GM12878 (cell line): ENCODE measurements at regions not wholly inside any gene's neighbourhood (a gene's known extent, or its start where the extent isn't known, plus 50 kb on each side); places are given as distances from the start of the nearest gene placed in this dataset.

Source experiments
- ATAC-seq: fragments of 200-7000 bp; cut with Tn5 transposase; 3 replicates; pipeline ENCODE4 v1.9.1; 2020; ENCODE audit warnings: mild to moderate bottlenecking, moderate library complexity
- BruUV-seq: library from RNA; stranded (reverse); fragments of 400-500 nt; replicated peaks from 2 replicates; lab custom pipeline; 2021; lab: Mats Ljungman, UMichigan
- CTCF ChIA-PET: fragments of 300-600 bp; sonication (Branson Sonifier 250); formaldehyde crosslinking; extraction: SDS; loops from one replicate; lab custom pipeline; 2021; ENCODE audit warnings: inconsistent platforms; lab: Yijun Ruan, JAX
- POLR2A ChIA-PET: fragments of 350-600 bp; formaldehyde crosslinking; extraction: SDS; loops from one replicate; lab custom pipeline; 2021; ENCODE audit warnings: inconsistent platforms; lab: Charles Lee
- RAD21 ChIA-PET: fragments of 300-600 bp; sonication (Branson Sonifier 250); formaldehyde crosslinking; loops from one replicate; lab custom pipeline; 2023; ENCODE audit warnings: antibody characterized with exemption; ENCODE audit not compliant: unreplicated experiment; lab: Charles Lee
- SMC1A ChIA-PET: fragments of 300-600 bp; sonication (Branson Sonifier 250); formaldehyde crosslinking; loops from one replicate; lab custom pipeline; 2023; ENCODE audit not compliant: unreplicated experiment, uncharacterized antibody; lab: Charles Lee
- DNase-seq: peaks from one replicate; pipeline ENCODE4 v3.0.0-alpha.2; 2011; ENCODE audit warnings: low read depth, low spot score
- FAIRE-seq: peaks from 3 replicates; lab custom pipeline; 2011; peaks lifted over from hg19 to GRCh38; lab: Jason Lieb, UNC
- H2AFZ ChIP-seq: 2 replicates; pipeline ENCODE4 v1.6.0; 2011; ENCODE audit warnings: low read depth, low read length, control low read depth; ENCODE audit not compliant: control insufficient read depth
- H3K27ac ChIP-seq: 2 replicates; pipeline ENCODE4 v1.5.1; 2011; ENCODE audit warnings: control low read depth; ENCODE audit not compliant: control insufficient read depth, insufficient read depth
- H3K27me3 ChIP-seq, 2 experiments: replicated peaks in 1 of 2; 2 replicates each; pipeline versions ENCODE4 v1.6.0 to v1.6.1; 2011; ENCODE audit warnings: low read length in 1 of 2; ENCODE audit not compliant: control insufficient read depth in 2 of 2, insufficient read depth in 2 of 2
- H3K36me3 ChIP-seq, 2 experiments: 2 replicates each; pipeline ENCODE4 v1.5.1; 2011; ENCODE audit warnings: low read length in 1 of 2; ENCODE audit not compliant: control insufficient read depth in 2 of 2, insufficient read depth in 2 of 2
- H3K4me1 ChIP-seq: 2 replicates; pipeline ENCODE4 v1.6.1; 2011; ENCODE audit warnings: mild to moderate bottlenecking, low read length, moderate library complexity, mixed read lengths; ENCODE audit not compliant: control insufficient read depth, insufficient read depth
- H3K4me2 ChIP-seq: 2 replicates; pipeline ENCODE4 v1.6.0; 2011; ENCODE audit warnings: control low read depth; ENCODE audit not compliant: control insufficient read depth, insufficient read depth
- H3K4me3 ChIP-seq: fragments of 200-600 bp; sonication (generic); 2 replicates; pipeline ENCODE4 v1.5.1; 2016
- H3K79me2 ChIP-seq: 2 replicates; pipeline ENCODE4 v1.6.0; 2011; ENCODE audit warnings: low read length; ENCODE audit not compliant: control insufficient read depth, insufficient read depth
- H3K9ac ChIP-seq: 2 replicates; pipeline ENCODE4 v1.8.0; 2011; ENCODE audit warnings: low read length, control low read depth, mixed read lengths; ENCODE audit not compliant: control insufficient read depth, insufficient read depth
- H3K9me3 ChIP-seq: replicated peaks from 3 replicates; pipeline ENCODE4 v1.5.1; 2011; ENCODE audit warnings: mild to moderate bottlenecking, low read length; ENCODE audit not compliant: control insufficient read depth, insufficient read depth
- H4K20me1 ChIP-seq: 2 replicates; pipeline ENCODE4 v1.6.0; 2011; ENCODE audit not compliant: control insufficient read depth, insufficient read depth
- EP300 ChIP-seq, 2 experiments: fragments of 150-350 bp in 1 of 2; IDR thresholded peaks; 2 replicates each; pipeline ENCODE4 v1.6.1; 2011 to 2012; ENCODE audit warnings: low read depth in 2 of 2, low read length in 2 of 2, borderline replicate concordance in 1 of 2, improper control_type of control experiment in 1 of 2, inconsistent platforms in 1 of 2; ENCODE audit not compliant: control insufficient read depth in 1 of 2
- HDGF ChIP-seq: fragments of 450-650 bp; IDR thresholded peaks from 2 replicates; pipeline ENCODE4 v1.6.1; 2016; ENCODE audit warnings: antibody characterized with exemption
- IKZF2 ChIP-seq, 2 experiments: fragments of 450-650 bp; IDR thresholded peaks; 2 replicates each; pipeline ENCODE4 v1.6.1; 2017; ENCODE audit warnings: mild to moderate bottlenecking in 2 of 2, moderate library complexity in 2 of 2
- JUNB ChIP-seq: IDR thresholded peaks from 2 replicates; pipeline ENCODE4 v1.6.1; 2016; ENCODE audit warnings: antibody characterized with exemption, mild to moderate bottlenecking
- SMC3 ChIP-seq: IDR thresholded peaks from 2 replicates; pipeline ENCODE4 v1.6.1; 2011; ENCODE audit warnings: low read length, improper control_type of control experiment, borderline replicate concordance
- TBL1XR1 ChIP-seq: IDR thresholded peaks from 2 replicates; pipeline ENCODE4 v1.6.1; 2012; ENCODE audit warnings: low read depth, low read length, improper control_type of control experiment
- USF1 ChIP-seq: IDR thresholded peaks from 2 replicates; pipeline ENCODE4 v1.6.1; 2011; ENCODE audit warnings: borderline replicate concordance, low read depth, mild to moderate bottlenecking, moderate library complexity, mixed read lengths, low read length; ENCODE audit not compliant: insufficient read depth; ENCODE audit errors: extremely low read length
- ZBTB4 ChIP-seq: fragments of 450-650 bp; formaldehyde crosslinking; IDR thresholded peaks from 2 replicates; pipeline ENCODE4 v1.4.0; 2022; ENCODE audit warnings: mild to moderate bottlenecking, moderate library complexity
- WGBS: methylation state at CpG from one replicate; pipeline ENCODE4 v1.1.6; 2016; ENCODE audit warnings: low lambda C conversion rate; ENCODE audit not compliant: insufficient replicate concordance, insufficient coverage; ENCODE audit errors: missing lambda C conversion rate; 5-methylcytosine and 5-hydroxymethylcytosine counted together
- in situ Hi-C: fragments of 300-500 bp; cut with MboI; formaldehyde crosslinking; loops from 9 replicates; pipeline ENCODE4 v1.14.3; 2018; ENCODE audit warnings: mixed read lengths
- intact Hi-C: fragments of 100-400 bp; cut with micrococcal nuclease; formaldehyde crosslinking; loops from one replicate; pipeline ENCODE4 v1.14.2; 2022; ENCODE audit not compliant: unreplicated experiment

GRCh38 chr17:14429084-14429483, 128.2 kb downstream of the HS3ST3B1 start (continued):
- TF ChIP-seq ZBTB4 (CRISPR knock-in tag) = no peak
- TF ChIP-seq IKZF2 (IDR thresholded peaks at IDR 0.05) = no peak
- no peak for TF ChIP-seq HDGF
- no peak for TF ChIP-seq JUNB
- TF ChIP-seq, all 136 proteins: peak for 0

GRCh38 chr17:14428648-14429029, 127.8 kb downstream of the HS3ST3B1 start:
- no TSS peak for BruUV-seq
- Histone ChIP-seq H3K4me2 (no peak overlapping the region), H4K20me1 (no peaks in the 10 kb centered on the region), H3K9ac (no peak overlapping the region), H3K4me3 (no peak overlapping the region), H3K27me3 (no peaks in the 10 kb centered on the region), H3K4me1 (no peaks in the 10 kb centered on the region; the same call in 1 of the 2 replicates), H3K9me3 (no peaks in the 10 kb centered on the region; the same call in 2 of the 3 replicates), H2AFZ (no peak overlapping the region), H3K36me3 (no peaks in the 10 kb centered on the region), H3K27ac (peak overlapping the region; percentile 19; the same call in 1 of the 2 replicates), H3K79me2 (no peaks in the 10 kb centered on the region)
- SMC1A ChIA-PET = no interaction called here
- ATAC-seq = no peak
- RAD21 ChIA-PET = no interaction called here
- in situ Hi-C loops (no loop called here), intact Hi-C loops (loop anchor here (10.0 kb wide), 1 partner anchor 714 kb away; no protein-coding TSS in a partner anchor)
- DNase-seq = no peak
- TF ChIP-seq EP300 (IDR thresholded peaks at IDR 0.05; ENCODE audit: borderline replicate concordance in 1 of 2, control insufficient read depth in 1 of 2, low read depth in 2 of 2, low read length in 2 of 2) (no peak), TBL1XR1 (no peak), SMC3 (no peak), USF1 (no peak), IKZF2 (IDR thresholded peaks at IDR 0.05) (no peak)
- CTCF ChIA-PET = no interaction called here
- no peak for FAIRE-seq
- POLR2A ChIA-PET = no interaction called here
- WGBS = 0% methylated on average over 1 of the region's 1 CpG
